HCT116 (cell line): ENCODE measurements at regions not wholly inside any gene's neighbourhood (a gene's known extent, or its start where the extent isn't known, plus 50 kb on each side); places are given as distances from the start of the nearest gene placed in this dataset.

Experiments used
- ATAC-seq: fragments of 200-7000 bp; cut with Tn5 transposase; 2 replicates; pipeline ENCODE4 v1.9.1; 2020; ENCODE audit warnings: mild to moderate bottlenecking, moderate library complexity
- BruUV-seq: library from RNA; stranded (reverse); fragments of 400-500 nt; replicated peaks from 2 replicates; lab custom pipeline; 2021; lab: Mats Ljungman, UMichigan
- CTCF ChIA-PET: fragments of 300-600 bp; sonication (Branson Sonifier 250); formaldehyde crosslinking; loops from one replicate; lab custom pipeline; 2021; ENCODE audit warnings: antibody characterized with exemption; lab: Charles Lee
- POLR2A ChIA-PET: fragments of 300-600, 350-600 bp; sonication (Branson Sonifier 250); formaldehyde crosslinking; loops from one replicate; lab custom pipeline; 2021; ENCODE audit warnings: antibody characterized with exemption; lab: Charles Lee
- RAD21 ChIA-PET, 2 experiments: fragments of 300-600 bp; sonication (Branson Sonifier 250); formaldehyde crosslinking; loops; one replicate each; lab custom pipeline; 2023; ENCODE audit warnings: low total read pairs in 2 of 2; ENCODE audit not compliant: uncharacterized antibody in 2 of 2, unreplicated experiment in 2 of 2, low non-redundant PET in 1 of 2; lab: Charles Lee
- DNase-seq: peaks from one replicate; pipeline ENCODE4 v3.0.0-alpha.2; 2010; ENCODE audit warnings: low read depth, low spot score
- H2AFZ ChIP-seq: fragments of 200-600 bp; shearing (Covaris generic), sonication (generic); 2 replicates; pipeline ENCODE4 v1.6.1; 2017; ENCODE audit warnings: low read depth, mixed run types, mixed read lengths, antibody characterized with exemption, low read length; ENCODE audit not compliant: poor library complexity, severe bottlenecking
- H3K27ac ChIP-seq: 2 replicates; pipeline ENCODE4 v1.5.1; 2012; ENCODE audit warnings: low read depth, low read length
- H3K27me3 ChIP-seq: fragments of 200-600 bp; sonication (generic); 2 replicates; pipeline ENCODE4 v1.6.1; 2016; ENCODE audit warnings: mixed run types, low read length, mixed read lengths; ENCODE audit not compliant: insufficient read depth
- H3K36me3 ChIP-seq, 2 experiments: fragments of 200-500 bp in 1 of 2; fragments of 200-600 bp in 1 of 2; sonication (Bioruptor generic) in 1 of 2; sonication (generic) in 1 of 2; 2 replicates each; pipeline versions ENCODE4 v1.5.1 to v1.6.1; 2014 to 2016; ENCODE audit warnings: low read length in 2 of 2, inconsistent platforms in 1 of 2, mixed read lengths in 1 of 2, mixed run types in 1 of 2; ENCODE audit not compliant: insufficient read depth in 2 of 2, control insufficient read depth in 1 of 2
- H3K4me1 ChIP-seq, 2 experiments: fragments of 200-600 bp in 1 of 2; sonication (generic) in 1 of 2; 2 replicates each; pipeline versions ENCODE4 v1.5.1 to v1.6.1; 2012 to 2017; ENCODE audit warnings: low read length in 2 of 2, inconsistent platforms in 1 of 2, mild to moderate bottlenecking in 1 of 2, mixed read lengths in 1 of 2, mixed run types in 1 of 2, moderate library complexity in 1 of 2; ENCODE audit not compliant: insufficient read depth in 2 of 2, control insufficient read depth in 1 of 2
- H3K4me2 ChIP-seq: fragments of 200-600 bp; sonication (generic); 2 replicates; pipeline ENCODE4 v1.6.1; 2017; ENCODE audit warnings: mixed run types, low read length, mixed read lengths
- H3K4me3 ChIP-seq, 2 experiments: fragments of 200-600 bp in 1 of 2; sonication (generic) in 1 of 2; replicated peaks in 1 of 2; 2 replicates each; pipeline ENCODE4 v1.5.1; 2011 to 2016; ENCODE audit warnings: low read length in 2 of 2, control low read depth in 1 of 2, low read depth in 1 of 2, mild to moderate bottlenecking in 1 of 2, mixed read lengths in 1 of 2, mixed run types in 1 of 2
- H3K79me2 ChIP-seq: fragments of 200-600 bp; sonication (generic); 2 replicates; pipeline ENCODE4 v1.6.1; 2017; ENCODE audit warnings: mild to moderate bottlenecking, mixed run types, low read length, moderate library complexity, mixed read lengths; ENCODE audit not compliant: insufficient read depth
- H3K9ac ChIP-seq: fragments of 200-600 bp; sonication (generic); 2 replicates; pipeline ENCODE4 v1.6.1; 2016; ENCODE audit warnings: low read length, mixed read lengths
- H3K9me2 ChIP-seq: fragments of 200-600 bp; sonication (generic), shearing (Covaris generic); 2 replicates; pipeline ENCODE4 v1.6.1; 2017; ENCODE audit warnings: mixed run types, mild to moderate bottlenecking, moderate library complexity; ENCODE audit not compliant: insufficient read depth
- H3K9me3 ChIP-seq, 2 experiments: fragments of 200-500 bp in 1 of 2; fragments of 200-600 bp in 1 of 2; sonication (Bioruptor generic) in 1 of 2; sonication (generic) in 1 of 2; 2 replicates each; pipeline ENCODE4 v1.6.1; 2014 to 2017; ENCODE audit warnings: low read length in 2 of 2, mixed read lengths in 2 of 2, inconsistent platforms in 1 of 2, low read depth in 1 of 2, mild to moderate bottlenecking in 1 of 2, mixed run types in 1 of 2, moderate library complexity in 1 of 2; ENCODE audit not compliant: control insufficient read depth in 1 of 2, insufficient read depth in 1 of 2
- H4K20me1 ChIP-seq: fragments of 200-600 bp; sonication (generic), shearing (Covaris generic); 2 replicates; pipeline ENCODE4 v1.6.1; 2017; ENCODE audit warnings: mixed run types, mild to moderate bottlenecking, moderate library complexity; ENCODE audit not compliant: insufficient read depth
- ATF3 ChIP-seq: IDR thresholded peaks from 2 replicates; pipeline ENCODE4 v1.6.1; 2012
- CBX3 ChIP-seq: IDR thresholded peaks from 2 replicates; pipeline ENCODE4 v1.6.1; 2012; ENCODE audit warnings: low read depth
- CEBPB ChIP-seq: IDR thresholded peaks from 2 replicates; pipeline ENCODE4 v1.6.1; 2012; ENCODE audit warnings: low read depth
- CTCF ChIP-seq, 3 experiments: fragments of 200-600 bp in 1 of 3; sonication (generic) in 1 of 3; IDR thresholded peaks in 2 of 3; conservative IDR thresholded peaks in 1 of 3; 2 replicates each; pipeline ENCODE4 v1.5.1; 2012 to 2017; ENCODE audit warnings: low read depth in 2 of 3, low read length in 2 of 3, antibody characterized with exemption in 1 of 3, borderline replicate concordance in 1 of 3, control low read depth in 1 of 3, mild to moderate bottlenecking in 1 of 3, mixed read lengths in 1 of 3, mixed run types in 1 of 3, moderate library complexity in 1 of 3; ENCODE audit not compliant: insufficient read depth in 1 of 3
- ELF1 ChIP-seq: IDR thresholded peaks from 2 replicates; pipeline ENCODE4 v1.6.1; 2012; ENCODE audit warnings: low read depth, borderline replicate concordance
- EZH2 ChIP-seq: fragments of 200-600 bp; sonication (generic); IDR thresholded peaks from 2 replicates; pipeline ENCODE4 v1.6.1; 2017; ENCODE audit warnings: antibody characterized with exemption, mixed run types
- EZH2phosphoT487 ChIP-seq: fragments of 200-600 bp; IDR thresholded peaks from 2 replicates; pipeline ENCODE4 v1.6.1; 2018; ENCODE audit warnings: antibody characterized with exemption, borderline replicate concordance
- FOSL1 ChIP-seq: IDR thresholded peaks from 2 replicates; pipeline ENCODE4 v1.6.1; 2012; ENCODE audit warnings: low read depth
- POLR2A ChIP-seq: IDR thresholded peaks from 2 replicates; pipeline ENCODE4 v1.7.0; 2011; ENCODE audit warnings: borderline replicate concordance; ENCODE audit not compliant: insufficient read depth, insufficient read length; ENCODE audit errors: extremely low read depth
- POLR2AphosphoS5 ChIP-seq: IDR thresholded peaks from 2 replicates; pipeline ENCODE4 v1.6.1; 2011; ENCODE audit warnings: mild to moderate bottlenecking, low read depth, low read length, moderate library complexity
- RAD21 ChIP-seq: IDR thresholded peaks from 2 replicates; pipeline ENCODE4 v1.6.1; 2012; ENCODE audit warnings: low read depth, mild to moderate bottlenecking
- REST ChIP-seq: IDR thresholded peaks from 2 replicates; pipeline ENCODE4 v1.6.1; 2012; ENCODE audit warnings: low read depth
- SP1 ChIP-seq: IDR thresholded peaks from 2 replicates; pipeline ENCODE4 v1.6.1; 2012; ENCODE audit warnings: low read depth
- ZFX ChIP-seq: fragments of 450-650 bp; IDR thresholded peaks from 2 replicates; pipeline ENCODE4 v1.6.1; 2017
- ZNF274 ChIP-seq: fragments of 200-500 bp; sonication (Bioruptor generic); IDR thresholded peaks from 2 replicates; pipeline ENCODE4 v1.6.1; 2014; ENCODE audit warnings: mild to moderate bottlenecking, low read depth, low read length, inconsistent platforms
- intact Hi-C: fragments of 100-400 bp; cut with micrococcal nuclease; formaldehyde crosslinking; loops from 2 replicates; pipeline ENCODE4 v1.10.0; 2022

GRCh38 chr2:51510303-51510702 is 478.4 kb upstream of the NRXN1 start:
- intact Hi-C loops, result no loop called here
- H3K27ac ChIP-seq, result no peak overlapping the region
- no peaks in the 10 kb centered on the region for H3K9me2 ChIP-seq
- no peaks in the 10 kb centered on the region for H3K79me2 ChIP-seq
- no peaks in the 10 kb centered on the region for H3K36me3 ChIP-seq
- H4K20me1 ChIP-seq, result no peaks in the 10 kb centered on the region
- CTCF ChIA-PET, result no interaction called here
- ATAC-seq (no peak), DNase-seq (no peak)
- H3K9me3 ChIP-seq, result no peaks in the 10 kb centered on the region
- H3K4me2 ChIP-seq, result no peak overlapping the region
- no peaks in the 10 kb centered on the region for H3K27me3 ChIP-seq
- RAD21 ChIA-PET, result no interaction called here
- no peak for TF ChIP-seq EZH2
- TF ChIP-seq ZNF274, result no peak
- no peak for TF ChIP-seq EZH2phosphoT487
- TF ChIP-seq ATF3, result no peak
- no peak for TF ChIP-seq ELF1
- no peak for TF ChIP-seq FOSL1
- TF ChIP-seq POLR2A, result no peak
- no peak for TF ChIP-seq CEBPB
- TF ChIP-seq POLR2AphosphoS5, result no peak
- no peak for TF ChIP-seq SP1
- TF ChIP-seq CTCF (IDR thresholded peaks at IDR 0.05 in 2 of 3, conservative IDR thresholded peaks at IDR 0.05 in 1 of 3; ENCODE audit: borderline replicate concordance in 1 of 3, insufficient read depth in 1 of 3, low read depth in 2 of 3, low read length in 2 of 3), result no peak
- TF ChIP-seq REST, result no peak
- no peak for TF ChIP-seq CBX3
- no peak for TF ChIP-seq ZFX
- TF ChIP-seq RAD21, result no peak
- TF ChIP-seq, all 23 proteins: peak for 0
- H3K4me3 ChIP-seq, result no peak overlapping the region
- POLR2A ChIA-PET, result no interaction called here
- H3K4me1 ChIP-seq, result no peaks in the 10 kb centered on the region
- no TSS peak for BruUV-seq
- H3K9ac ChIP-seq, result no peak overlapping the region
- no peak overlapping the region for H2AFZ ChIP-seq
